Activated T-cell treated with anti-CD3 and anti-CD28 coated beads, Interleukin-2, amount 50 U/mL, for 4 hours (primary cell): ENCODE measurements at regions not wholly inside any gene's neighbourhood (a gene's known extent, or its start where the extent isn't known, plus 50 kb on each side); places are given as distances from the start of the nearest gene placed in this dataset.

ENCODE experiments used
- ATAC-seq, 2 donors: fragments of 200-7000 bp; cut with Tn5 transposase; one replicate each; pipeline ENCODE4 v1.10.0; 2021
- DNase-seq: peaks from one replicate; pipeline ENCODE4 v3.0.0-alpha.2; 2020
- H3K27me3 Mint-ChIP-seq: one replicate; pipeline ENCODE4 v1.8.0; 2021; ENCODE audit warnings: low read depth, mixed read lengths
- H3K36me3 Mint-ChIP-seq: one replicate; pipeline ENCODE4 v1.8.0; 2022; ENCODE audit warnings: mixed read lengths; ENCODE audit not compliant: insufficient read depth
- H3K4me1 Mint-ChIP-seq: one replicate; pipeline ENCODE4 v1.8.0; 2021; ENCODE audit warnings: low read depth, mixed read lengths
- H3K4me3 Mint-ChIP-seq: one replicate; pipeline ENCODE4 v1.8.0; 2021; ENCODE audit warnings: mild to moderate bottlenecking, moderate library complexity, mixed read lengths
- H3K9me3 Mint-ChIP-seq: one replicate; pipeline ENCODE4 v1.8.0; 2021; ENCODE audit warnings: mixed read lengths

- Mint-ChIP-seq H3K27me3 (peaks cover 4% of the 10 kb centered on the region), H3K4me1 (no peaks in the 10 kb centered on the region), H3K4me3 (no peak overlapping the region), H3K36me3 (no peaks in the 10 kb centered on the region), H3K9me3 (no peaks in the 10 kb centered on the region)
- no peak for DNase-seq
- ATAC-seq: no peak
These were observed 199.6 kb upstream of the IL12A start for GRCh38 chr3:159789017-159789416.

GRCh38 chr3:159789742-159790635 lies 198.6 kb upstream of the IL12A start:
- DNase-seq (no peak), ATAC-seq (no peak)
- peaks cover 4% of the 10 kb centered on the region for H3K27me3 Mint-ChIP-seq
- H3K9me3 Mint-ChIP-seq: no peaks in the 10 kb centered on the region
- no peaks in the 10 kb centered on the region for H3K4me1 Mint-ChIP-seq
- no peaks in the 10 kb centered on the region for H3K36me3 Mint-ChIP-seq
- no peak overlapping the region for H3K4me3 Mint-ChIP-seq

GRCh38 chr3:159791336-159791735 lies 197.3 kb upstream of the IL12A start:
- no peaks in the 10 kb centered on the region for H3K9me3 Mint-ChIP-seq
- no peak for ATAC-seq
- no peak overlapping the region for H3K4me3 Mint-ChIP-seq
- H3K4me1 Mint-ChIP-seq: no peaks in the 10 kb centered on the region
- peaks cover 4% of the 10 kb centered on the region for H3K27me3 Mint-ChIP-seq
- no peaks in the 10 kb centered on the region for H3K36me3 Mint-ChIP-seq
- no peak for DNase-seq

DNA sequence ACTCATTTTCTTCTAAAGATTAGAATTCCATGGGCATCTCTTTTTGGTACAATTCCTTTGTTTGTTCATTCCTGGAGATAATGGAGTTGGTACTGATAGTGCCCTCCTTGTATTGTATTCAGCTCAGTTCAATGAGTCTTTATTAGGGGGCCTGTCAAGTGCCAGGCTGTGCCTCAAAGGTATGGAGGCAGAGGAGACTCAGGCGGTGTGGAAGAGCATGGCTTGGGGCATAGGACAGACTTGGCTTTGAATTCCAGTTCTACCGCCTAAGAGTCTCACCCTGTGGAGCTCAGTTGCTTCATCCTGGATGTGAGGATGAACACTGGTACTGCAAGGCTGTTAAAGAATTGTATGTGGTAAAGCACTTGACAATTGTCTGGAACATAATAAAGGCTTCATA lies 196.6 kb upstream of the IL12A start:
- H3K27me3 Mint-ChIP-seq: peaks cover 4% of the 10 kb centered on the region
- no peak for ATAC-seq

GRCh38 chr3:159795042-159795441 lies 193.6 kb upstream of the IL12A start:
- no peaks in the 10 kb centered on the region for H3K36me3 Mint-ChIP-seq
- DNase-seq (no peak), ATAC-seq (no peak)
- H3K4me1 Mint-ChIP-seq: no peaks in the 10 kb centered on the region
- no peak overlapping the region for H3K4me3 Mint-ChIP-seq
- H3K9me3 Mint-ChIP-seq: no peaks in the 10 kb centered on the region
- H3K27me3 Mint-ChIP-seq: peaks cover 4% of the 10 kb centered on the region

More for the DNA sequence above, 196.6 kb upstream of the IL12A start:
- no peak for DNase-seq
- Mint-ChIP-seq H3K36me3 (no peaks in the 10 kb centered on the region), H3K4me1 (no peaks in the 10 kb centered on the region), H3K9me3 (no peaks in the 10 kb centered on the region), H3K4me3 (no peak overlapping the region)

DNA sequence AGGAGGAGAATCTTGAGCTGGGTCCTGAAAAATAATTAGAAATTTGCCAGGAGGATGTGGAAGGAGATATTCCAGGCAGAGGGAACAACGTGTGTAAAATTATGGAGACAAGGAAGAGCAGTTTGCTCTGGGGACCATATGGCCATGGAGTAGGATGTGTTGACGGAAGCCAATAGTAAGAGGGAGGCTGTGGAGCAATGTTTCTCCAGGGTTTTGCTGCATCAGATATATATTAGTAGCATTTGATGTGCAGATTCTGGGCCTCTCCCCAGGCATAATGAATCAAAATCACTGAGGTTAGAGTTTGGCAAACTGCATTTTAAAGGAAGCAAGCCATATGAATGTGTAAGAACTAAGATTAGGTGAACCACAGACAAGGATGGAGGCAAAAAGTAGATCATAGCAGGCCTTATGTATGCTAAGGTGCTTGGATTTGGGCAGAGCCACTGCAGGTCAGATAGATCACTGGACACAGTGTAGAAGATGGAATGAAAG lies 192.9 kb upstream of the IL12A start:
- Mint-ChIP-seq H3K27me3 (peaks cover 4% of the 10 kb centered on the region), H3K4me3 (no peak overlapping the region), H3K36me3 (no peaks in the 10 kb centered on the region), H3K4me1 (no peaks in the 10 kb centered on the region), H3K9me3 (no peaks in the 10 kb centered on the region)
- no peak for ATAC-seq
- DNase-seq: no peak

DNA sequence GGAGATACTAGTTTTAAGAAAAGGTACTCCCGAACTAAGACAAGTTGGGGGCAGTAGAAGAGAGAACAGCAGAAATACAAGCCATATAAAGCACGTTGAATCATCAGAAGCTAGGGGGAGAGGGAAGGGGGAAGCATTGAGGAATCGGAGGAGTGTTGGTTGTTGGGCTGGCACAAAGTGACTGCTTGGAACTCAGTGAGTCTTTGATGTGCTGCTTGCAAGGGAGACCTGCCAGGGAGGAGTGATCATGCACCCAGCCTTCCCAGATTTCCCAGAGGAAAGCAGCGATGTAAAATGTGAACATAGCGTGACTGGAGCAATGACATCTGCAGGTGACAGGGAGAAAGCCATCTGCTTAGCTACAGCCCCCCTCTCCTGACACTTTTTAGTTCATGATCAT lies 192.4 kb upstream of the IL12A start:
- Mint-ChIP-seq H3K27me3 (peaks cover 2% of the 10 kb centered on the region), H3K4me3 (no peak overlapping the region), H3K4me1 (no peaks in the 10 kb centered on the region), H3K36me3 (no peaks in the 10 kb centered on the region), H3K9me3 (no peaks in the 10 kb centered on the region)
- no peak for ATAC-seq
- DNase-seq: no peak

- Mint-ChIP-seq H3K27me3 (peaks cover 2% of the 10 kb centered on the region), H3K4me1 (no peaks in the 10 kb centered on the region), H3K4me3 (no peak overlapping the region), H3K36me3 (no peaks in the 10 kb centered on the region), H3K9me3 (no peaks in the 10 kb centered on the region)
- ATAC-seq (no peak), DNase-seq (no peak)
These were observed 191.9 kb upstream of the IL12A start for GRCh38 chr3:159796744-159797143.

DNA sequence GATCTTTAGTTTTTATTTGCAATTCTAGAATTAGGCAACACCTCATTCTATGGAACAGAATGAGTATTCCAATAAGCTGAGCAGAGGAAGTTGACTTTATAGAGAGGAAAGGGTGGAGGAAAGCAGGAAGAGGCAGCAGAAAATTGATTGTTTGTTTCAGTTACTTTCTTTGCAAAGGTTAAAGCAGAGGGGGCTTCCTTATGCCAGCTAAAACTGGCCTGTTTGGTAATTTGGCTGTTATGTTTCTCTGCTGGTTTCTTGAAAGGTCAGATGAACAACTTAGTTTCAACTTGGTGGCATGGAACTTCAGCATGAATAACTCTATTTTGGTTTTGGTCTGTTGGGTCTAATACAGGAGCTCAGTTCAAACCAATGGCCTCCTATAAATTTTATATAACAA lies 190.9 kb upstream of the IL12A start:
- Mint-ChIP-seq H3K27me3 (no peaks in the 10 kb centered on the region), H3K4me3 (no peak overlapping the region), H3K9me3 (no peaks in the 10 kb centered on the region), H3K4me1 (no peaks in the 10 kb centered on the region), H3K36me3 (no peaks in the 10 kb centered on the region)
- ATAC-seq (no peak), DNase-seq (no peak)

DNA sequence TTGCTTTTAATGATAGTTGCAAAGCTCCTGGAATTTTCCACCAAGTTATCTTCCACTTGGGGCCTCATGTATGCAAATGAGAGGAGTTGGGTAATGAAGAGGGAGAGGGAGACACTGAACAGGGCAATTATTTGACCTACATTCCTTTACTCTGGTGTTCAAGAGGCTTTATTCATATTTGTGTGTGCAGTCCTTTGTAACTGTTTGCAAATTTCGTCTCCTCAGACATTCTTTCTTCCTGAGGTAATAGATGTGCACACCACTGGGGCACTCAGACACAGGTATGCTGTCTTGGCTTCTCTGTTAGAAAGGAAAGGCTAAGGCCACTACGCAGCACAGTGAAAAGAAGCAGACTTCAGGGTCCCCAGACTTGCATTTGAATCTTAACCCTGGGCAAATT lies 189.7 kb upstream of the IL12A start:
- H3K36me3 Mint-ChIP-seq: no peaks in the 10 kb centered on the region

DNA sequence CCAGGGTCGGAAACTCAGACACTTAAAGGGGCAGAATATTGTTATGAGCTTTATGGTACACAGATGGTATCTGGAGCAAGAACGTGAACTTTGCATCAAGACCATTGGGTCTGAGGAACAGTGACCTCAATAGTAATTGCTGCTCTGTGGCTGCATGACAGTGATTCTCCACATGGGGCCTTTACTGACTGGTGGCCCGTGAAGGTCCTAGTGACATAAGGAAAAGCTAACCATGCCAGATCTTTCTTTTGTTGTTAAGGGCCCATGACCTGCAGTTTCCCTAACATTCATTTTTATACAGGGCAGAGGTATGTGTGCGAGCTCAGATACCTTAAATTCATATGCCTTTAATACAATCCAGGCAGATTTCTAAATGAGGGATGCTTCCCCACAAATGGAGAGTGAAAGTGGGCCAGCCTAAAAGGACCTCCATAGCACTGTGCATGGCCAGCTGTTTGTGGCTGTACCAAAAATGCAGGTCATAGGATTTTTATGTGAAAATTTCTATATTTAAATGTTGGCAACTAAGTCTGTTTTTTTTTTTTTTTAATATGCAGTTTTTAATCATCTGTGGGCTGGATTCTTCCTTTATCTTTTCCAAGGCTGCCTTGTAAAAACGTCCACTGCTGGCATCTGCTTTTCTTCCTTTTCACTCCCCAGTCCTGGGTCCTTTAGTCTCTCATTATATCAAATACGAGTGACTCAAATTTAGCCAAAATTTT lies 188.0 kb upstream of the IL12A start:
- ATAC-seq: no peak
- Mint-ChIP-seq H3K36me3 (no peaks in the 10 kb centered on the region), H3K4me1 (no peaks in the 10 kb centered on the region), H3K9me3 (no peaks in the 10 kb centered on the region), H3K27me3 (no peaks in the 10 kb centered on the region), H3K4me3 (no peak overlapping the region)
- DNase-seq: no peak

More for the DNA sequence above, 189.7 kb upstream of the IL12A start:
- Mint-ChIP-seq H3K27me3 (no peaks in the 10 kb centered on the region), H3K4me3 (no peak overlapping the region), H3K4me1 (no peaks in the 10 kb centered on the region), H3K9me3 (no peaks in the 10 kb centered on the region)
- DNase-seq: no peak
- no peak for ATAC-seq

GRCh38 chr3:159802864-159803263 lies 185.8 kb upstream of the IL12A start:
- DNase-seq: no peak
- Mint-ChIP-seq H3K9me3 (no peaks in the 10 kb centered on the region), H3K27me3 (no peaks in the 10 kb centered on the region), H3K4me3 (no peak overlapping the region), H3K36me3 (no peaks in the 10 kb centered on the region), H3K4me1 (no peaks in the 10 kb centered on the region)
- no peak for ATAC-seq

DNA sequence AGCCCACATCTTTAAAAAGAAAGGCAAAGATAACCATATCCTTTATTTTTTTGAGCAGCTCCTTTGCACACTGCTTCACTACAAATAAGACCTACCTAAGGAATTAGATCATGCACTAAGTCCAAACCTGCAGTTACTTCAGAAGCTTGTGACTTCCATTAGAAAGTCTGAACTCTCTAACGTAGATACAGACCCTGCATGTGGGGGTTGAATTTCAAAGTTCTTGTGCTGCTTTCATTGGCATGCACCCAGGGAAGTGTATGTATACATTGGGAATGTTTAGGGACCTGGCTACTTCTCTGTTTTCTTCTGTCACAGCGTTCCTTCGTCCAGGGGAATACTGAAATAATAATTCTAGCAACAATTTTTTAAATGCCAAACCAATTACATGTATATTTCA lies 185.2 kb upstream of the IL12A start:
- ATAC-seq (no peak), DNase-seq (no peak)
- H3K27me3 Mint-ChIP-seq: no peaks in the 10 kb centered on the region
- no peaks in the 10 kb centered on the region for H3K9me3 Mint-ChIP-seq
- H3K4me3 Mint-ChIP-seq: no peak overlapping the region
- no peaks in the 10 kb centered on the region for H3K36me3 Mint-ChIP-seq
- H3K4me1 Mint-ChIP-seq: no peaks in the 10 kb centered on the region

DNA sequence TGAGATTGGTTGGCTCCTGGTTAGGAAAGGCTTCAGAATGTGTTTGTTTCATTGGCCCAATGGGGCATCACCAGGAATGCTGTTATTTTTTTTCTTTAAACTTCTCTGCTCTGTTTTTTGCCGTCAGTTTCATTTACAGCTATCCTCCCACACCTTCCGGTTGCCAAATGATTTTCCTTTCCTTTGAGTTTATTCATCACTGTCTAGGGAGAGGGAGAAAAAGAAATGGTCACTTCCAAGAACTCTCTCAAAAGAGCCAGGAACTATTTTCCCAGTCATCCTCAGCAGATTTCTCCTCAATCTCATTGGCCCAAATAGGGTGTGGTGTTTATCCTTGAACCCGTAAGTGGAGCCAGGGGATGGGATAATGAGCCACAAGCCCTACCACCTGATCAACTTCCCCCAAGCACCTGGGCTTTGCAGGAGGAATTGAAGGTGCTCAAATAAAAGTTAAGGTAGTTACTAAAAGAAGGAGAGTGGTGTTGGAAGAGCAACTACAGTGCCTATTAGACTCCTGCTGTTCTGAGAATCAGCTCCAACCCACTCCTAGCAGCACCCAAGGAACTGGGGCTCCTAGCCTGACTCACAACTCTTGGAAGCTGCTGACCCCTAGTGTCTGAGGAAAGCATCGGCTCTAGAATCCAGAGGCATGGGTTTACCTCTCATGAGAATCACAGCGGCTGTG lies 183.8 kb upstream of the IL12A start:
- Mint-ChIP-seq H3K4me3 (no peak overlapping the region), H3K36me3 (no peaks in the 10 kb centered on the region), H3K27me3 (no peaks in the 10 kb centered on the region), H3K9me3 (no peaks in the 10 kb centered on the region), H3K4me1 (no peaks in the 10 kb centered on the region)
- DNase-seq: no peak
- ATAC-seq: peak in 1 of 2 donors; percentile 67
